Thyroid gland (tissue), 4 donors: ENCODE measurements at regions not wholly inside any gene's neighbourhood (a gene's known extent, or its start where the extent isn't known, plus 50 kb on each side); places are given as distances from the start of the nearest gene placed in this dataset.

Source experiments
- DNase-seq, 2 donors: peaks; one replicate each; pipeline ENCODE4 v3.0.0-alpha.2; 2019
- H3K27ac ChIP-seq, 3 donors: fragments of 200-600 bp; sonication (generic); 1 replicate in 2 of 3; 2 replicates in 1 of 3; pipeline ENCODE4 v1.5.1; 2016 to 2019; ENCODE audit warnings: mild to moderate bottlenecking in 1 of 3, moderate library complexity in 1 of 3
- H3K27me3 ChIP-seq: fragments of 200-600 bp; sonication (generic); one replicate; pipeline ENCODE4 v1.5.1; 2019
- H3K36me3 ChIP-seq, 2 donors: fragments of 200-600 bp; sonication (generic); one replicate each; pipeline ENCODE4 v1.5.1; 2016 to 2019
- H3K4me1 ChIP-seq, 2 donors: fragments of 200-600 bp; sonication (generic); one replicate each; pipeline ENCODE4 v1.5.1; 2017 to 2019
- H3K4me3 ChIP-seq, 3 donors: fragments of 200-600 bp; sonication (generic); replicated peaks in 1 of 3; 1 replicate in 2 of 3; 2 replicates in 1 of 3; pipeline ENCODE4 v1.5.1; 2016; ENCODE audit warnings: mild to moderate bottlenecking in 1 of 3
- H3K9me3 ChIP-seq: fragments of 200-600 bp; sonication (generic); one replicate; pipeline ENCODE4 v1.5.1; 2017
- POLR2A ChIP-seq, 2 donors: fragments of 450-650 bp; IDR thresholded peaks; one replicate each; pipeline ENCODE4 v1.6.1; 2017; ENCODE audit warnings: antibody characterized with exemption in 2 of 2, mild to moderate bottlenecking in 2 of 2, moderate library complexity in 1 of 2
- WGBS, 2 donors: methylation state at CpG; one replicate each; pipeline ENCODE4 v1.1.5; 2017; 5-methylcytosine and 5-hydroxymethylcytosine counted together
- intact Hi-C: fragments of 100-400 bp; cut with DNase I; formaldehyde crosslinking; loops from one replicate; pipeline ENCODE4 v1.15.1; 2023
- TF ChIP-seq, protein P1 (sequence below), 6 experiments: fragments of 200-600 bp in 3 of 6; fragments of 450-650 bp in 3 of 6; sonication (generic) in 3 of 6; IDR thresholded peaks; one replicate each; pipeline ENCODE4 v1.5.1; 2016 to 2019; ENCODE audit warnings: antibody characterized with exemption in 6 of 6, mild to moderate bottlenecking in 2 of 6, inconsistent platforms in 1 of 6, moderate library complexity in 1 of 6

DNA sequence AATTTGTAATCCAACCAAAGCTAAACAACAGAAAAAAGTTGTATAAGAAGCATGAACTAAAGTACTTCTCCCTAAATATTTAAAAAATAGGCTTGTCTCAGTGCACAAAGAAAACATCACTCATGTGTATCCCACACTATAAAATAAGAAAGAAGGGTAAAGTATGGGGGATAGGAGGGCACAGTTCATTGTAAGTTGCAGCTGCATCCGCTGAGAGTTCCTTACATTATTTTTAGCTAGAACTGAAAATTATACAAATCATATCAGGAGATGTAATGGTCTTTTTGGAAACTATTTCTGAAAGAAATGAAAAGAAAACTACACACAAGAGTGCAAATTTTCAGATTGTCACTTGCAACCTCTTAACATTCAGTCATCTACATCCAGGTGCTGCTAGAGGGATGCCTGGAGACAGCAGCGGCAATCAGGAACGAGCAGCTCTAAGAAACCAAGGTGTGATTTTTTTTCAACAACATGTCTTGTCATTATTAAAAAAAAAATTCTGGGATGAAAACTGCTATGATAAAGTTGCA is 273.6 kb downstream of the ASXL3 start:
- no peak overlapping the region for H3K27ac ChIP-seq
- 63 to 65% methylated on average over 3 of the region's 3 CpGs for WGBS, 2 donors
- intact Hi-C loops, result no loop called here
- no peak overlapping the region for H3K4me3 ChIP-seq
- H3K4me1 ChIP-seq, result no peaks in the 10 kb centered on the region
- DNase-seq, result no peak
- no peaks in the 10 kb centered on the region for H3K36me3 ChIP-seq
- H3K27me3 ChIP-seq, result no peaks in the 10 kb centered on the region
- TF ChIP-seq, protein P1, sequence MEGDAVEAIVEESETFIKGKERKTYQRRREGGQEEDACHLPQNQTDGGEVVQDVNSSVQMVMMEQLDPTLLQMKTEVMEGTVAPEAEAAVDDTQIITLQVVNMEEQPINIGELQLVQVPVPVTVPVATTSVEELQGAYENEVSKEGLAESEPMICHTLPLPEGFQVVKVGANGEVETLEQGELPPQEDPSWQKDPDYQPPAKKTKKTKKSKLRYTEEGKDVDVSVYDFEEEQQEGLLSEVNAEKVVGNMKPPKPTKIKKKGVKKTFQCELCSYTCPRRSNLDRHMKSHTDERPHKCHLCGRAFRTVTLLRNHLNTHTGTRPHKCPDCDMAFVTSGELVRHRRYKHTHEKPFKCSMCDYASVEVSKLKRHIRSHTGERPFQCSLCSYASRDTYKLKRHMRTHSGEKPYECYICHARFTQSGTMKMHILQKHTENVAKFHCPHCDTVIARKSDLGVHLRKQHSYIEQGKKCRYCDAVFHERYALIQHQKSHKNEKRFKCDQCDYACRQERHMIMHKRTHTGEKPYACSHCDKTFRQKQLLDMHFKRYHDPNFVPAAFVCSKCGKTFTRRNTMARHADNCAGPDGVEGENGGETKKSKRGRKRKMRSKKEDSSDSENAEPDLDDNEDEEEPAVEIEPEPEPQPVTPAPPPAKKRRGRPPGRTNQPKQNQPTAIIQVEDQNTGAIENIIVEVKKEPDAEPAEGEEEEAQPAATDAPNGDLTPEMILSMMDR (IDR thresholded peaks at IDR 0.05), result no peak
- H3K9me3 ChIP-seq, result no peaks in the 10 kb centered on the region

DNA sequence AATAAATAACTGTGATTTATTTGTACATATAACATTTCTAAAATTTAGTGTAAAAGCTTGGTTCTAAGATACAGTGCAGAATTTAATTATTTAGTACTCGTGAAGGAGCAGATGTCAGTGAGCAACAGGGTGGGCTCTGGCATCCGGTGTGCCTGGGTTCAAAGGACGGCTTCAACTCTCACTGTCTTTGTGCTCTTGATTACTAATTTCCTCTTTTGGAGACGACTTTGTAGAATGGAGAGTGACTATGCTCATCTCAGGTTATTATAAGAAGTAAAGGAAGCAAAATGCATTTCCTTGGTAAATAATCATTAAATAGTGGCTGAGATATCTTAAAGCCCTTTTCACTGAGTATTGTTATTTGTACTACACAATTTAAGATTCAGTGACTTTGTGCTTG is 271.7 kb downstream of the ASXL3 start:
- Histone ChIP-seq H3K9me3 (no peaks in the 10 kb centered on the region), H3K4me1 (no peaks in the 10 kb centered on the region), H3K36me3 (no peaks in the 10 kb centered on the region), H3K4me3 (no peak overlapping the region), H3K27me3 (no peaks in the 10 kb centered on the region), H3K27ac (no peak overlapping the region)
- intact Hi-C loops, result no loop called here
- no peak for DNase-seq
- TF ChIP-seq, protein P1 (IDR thresholded peaks at IDR 0.05), result no peak
- no peak for TF ChIP-seq POLR2A (IDR thresholded peaks at IDR 0.05)
- WGBS, 2 donors, result 70 to 72% methylated on average over 4 of the region's 4 CpGs

DNA sequence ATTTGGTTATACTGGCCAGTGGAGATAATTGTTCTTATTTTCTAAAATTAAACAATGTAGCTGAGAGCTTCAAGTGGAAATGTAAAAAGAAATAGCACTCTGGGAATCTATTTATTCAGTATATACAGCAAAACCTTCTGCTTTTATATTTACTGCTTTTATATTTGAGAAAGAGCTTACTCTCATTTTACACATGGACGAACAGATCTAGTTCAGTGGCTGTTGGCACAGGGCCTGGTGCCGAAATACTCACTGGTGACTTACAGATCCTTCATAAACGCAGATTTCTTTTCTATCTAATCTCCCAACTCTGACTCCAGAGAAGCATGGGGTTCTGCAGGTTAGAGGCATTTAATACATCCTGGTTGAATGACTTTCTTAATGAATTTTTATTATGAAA is 266.2 kb downstream of the ASXL3 start:
- H3K4me1 ChIP-seq, result peaks cover 7% of the 10 kb centered on the region in 2 donors
- no peaks in the 10 kb centered on the region for H3K9me3 ChIP-seq
- no peak overlapping the region for H3K27ac ChIP-seq
- intact Hi-C loops, result no loop called here
- 12 to 22% methylated on average over 3 of the region's 3 CpGs for WGBS, 2 donors
- DNase-seq, result peak; percentile 73 to 82
- no peak overlapping the region for H3K4me3 ChIP-seq
- TF ChIP-seq, protein P1 (IDR thresholded peaks at IDR 0.05), result no peak
- no peak for TF ChIP-seq POLR2A (IDR thresholded peaks at IDR 0.05)
- no peaks in the 10 kb centered on the region for H3K36me3 ChIP-seq
- no peaks in the 10 kb centered on the region for H3K27me3 ChIP-seq

DNA sequence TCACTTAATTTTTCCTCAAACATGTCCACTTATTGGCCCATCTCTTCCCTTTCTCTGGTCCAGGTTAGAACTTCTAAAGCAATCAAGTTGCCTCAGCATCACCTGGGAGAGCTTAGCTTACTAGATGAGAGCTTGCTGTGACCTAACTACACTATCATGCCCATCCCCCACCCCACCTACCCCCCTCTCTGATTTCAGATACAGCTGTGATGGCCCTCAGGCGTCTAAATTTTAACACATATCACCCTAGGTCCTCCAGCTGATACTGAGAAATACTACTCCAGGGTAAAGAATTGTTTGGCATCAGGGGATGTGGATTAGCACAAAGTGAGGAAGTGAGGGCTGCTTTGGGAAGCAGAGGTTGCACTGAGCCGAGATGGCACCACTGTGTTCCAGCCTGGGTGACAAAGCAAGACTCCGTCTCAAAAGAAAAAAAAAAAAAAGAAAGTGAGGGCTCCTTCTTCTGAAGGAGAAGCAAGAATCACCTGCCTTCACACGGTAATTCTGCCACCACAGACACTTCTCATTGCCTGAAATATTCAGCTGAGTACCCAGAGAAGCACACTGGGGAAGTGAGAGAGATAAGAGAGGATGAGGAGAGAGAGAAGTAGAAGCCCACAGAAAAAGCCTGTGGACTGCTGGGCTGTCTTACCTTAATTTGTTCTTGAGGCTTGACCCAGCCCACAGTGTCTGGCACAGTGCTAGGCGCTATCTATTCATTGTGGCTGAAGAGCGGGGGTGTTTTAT is 263.4 kb downstream of the ASXL3 start:
- H3K27me3 ChIP-seq, result no peaks in the 10 kb centered on the region
- intact Hi-C loops, result no loop called here
- no peak overlapping the region for H3K4me3 ChIP-seq
- TF ChIP-seq, protein P1 (IDR thresholded peaks at IDR 0.05), result no peak
- no peak for TF ChIP-seq POLR2A (IDR thresholded peaks at IDR 0.05)
- no peaks in the 10 kb centered on the region for H3K36me3 ChIP-seq
- WGBS, 2 donors, result 71 to 77% methylated on average over 6 of the region's 6 CpGs
- no peak overlapping the region for H3K27ac ChIP-seq
- DNase-seq, result no peak
- peaks cover 7% of the 10 kb centered on the region in 2 donors for H3K4me1 ChIP-seq
- H3K9me3 ChIP-seq, result no peaks in the 10 kb centered on the region

DNA sequence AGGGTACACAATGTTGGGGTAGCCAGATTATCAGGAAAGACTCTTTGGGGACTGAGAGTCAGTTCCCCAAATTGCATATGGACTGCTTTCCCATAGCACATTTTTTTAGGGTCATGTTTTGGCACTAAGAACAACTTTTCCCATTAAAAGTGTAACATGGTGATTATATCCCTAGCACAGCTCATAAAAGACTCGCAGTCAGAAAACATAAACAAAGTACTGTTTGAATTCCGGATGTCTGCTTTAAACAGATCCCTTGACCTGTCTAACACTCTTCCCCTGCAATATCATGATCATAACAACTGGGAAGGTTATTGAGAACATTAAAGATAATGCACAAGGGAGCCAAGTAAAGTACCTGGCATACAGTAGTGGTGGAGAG is 262.2 kb downstream of the ASXL3 start:
- TF ChIP-seq POLR2A (IDR thresholded peaks at IDR 0.05), result no peak
- TF ChIP-seq, protein P1 (IDR thresholded peaks at IDR 0.05), result no peak
- Histone ChIP-seq H3K27ac (no peak overlapping the region), H3K36me3 (no peaks in the 10 kb centered on the region), H3K27me3 (no peaks in the 10 kb centered on the region), H3K9me3 (no peaks in the 10 kb centered on the region), H3K4me1 (peaks cover 7% of the 10 kb centered on the region in 2 donors), H3K4me3 (no peak overlapping the region)
- WGBS, 2 donors, result 66 to 74% methylated on average over 2 of the region's 2 CpGs
- intact Hi-C loops, result no loop called here
- DNase-seq, result no peak
